HEK293 (cell line): ENCODE measurements at regions not wholly inside any gene's neighbourhood (a gene's known extent, or its start where the extent isn't known, plus 50 kb on each side); places are given as distances from the start of the nearest gene placed in this dataset.
A peak's percentile ranks its signal among the peaks of the same experiment; 100 is the strongest.

Experiments
- CTCF ChIA-PET: fragments of 350-600 bp; formaldehyde crosslinking; extraction: SDS; loops from one replicate; lab custom pipeline; 2021; ENCODE audit warnings: antibody characterized with exemption; lab: Yijun Ruan, JAX
- POLR2A ChIA-PET: fragments of 300-600 bp; formaldehyde crosslinking; extraction: SDS; loops from one replicate; lab custom pipeline; 2020; ENCODE audit warnings: antibody characterized with exemption, inconsistent platforms; lab: Yijun Ruan, JAX
- H3K27ac ChIP-seq: fragments of 200-500 bp; sonication (Bioruptor generic); 2 replicates; pipeline ENCODE4 v1.5.1; 2014; ENCODE audit warnings: low read depth, low read length, control low read depth, inconsistent platforms; ENCODE audit errors: extremely low read depth
- H3K36me3 ChIP-seq, 2 experiments: fragments of 200-500 bp in 1 of 2; sonication (Bioruptor generic) in 1 of 2; 1 replicate in 1 of 2; 2 replicates in 1 of 2; pipeline ENCODE4 v1.5.1; 2014 to 2017; ENCODE audit warnings: inconsistent platforms in 2 of 2, low read length in 2 of 2; ENCODE audit not compliant: control insufficient read depth in 2 of 2, insufficient read depth in 1 of 2
- H3K4me1 ChIP-seq: fragments of 200-500 bp; sonication (Bioruptor generic); 2 replicates; pipeline ENCODE4 v1.5.1; 2014; ENCODE audit warnings: mild to moderate bottlenecking, low read length, inconsistent platforms; ENCODE audit not compliant: control insufficient read depth, insufficient read depth
- H3K4me3 ChIP-seq: 2 replicates; pipeline ENCODE4 v1.5.1; 2011; ENCODE audit warnings: low read depth, mild to moderate bottlenecking, control low read depth, low read length, moderate library complexity
- H3K9me3 ChIP-seq: fragments of 200-500 bp; sonication (Bioruptor generic); 2 replicates; pipeline ENCODE4 v1.5.1; 2014; ENCODE audit warnings: low read depth, low read length, inconsistent platforms; ENCODE audit not compliant: control insufficient read depth, insufficient read depth
- GFI1B ChIP-seq: fragments of 450-650 bp; formaldehyde crosslinking; IDR thresholded peaks from 2 replicates; pipeline ENCODE4 v1.5.1; 2016; ENCODE audit warnings: missing biosample characterization, missing genetic modification characterization
- GLI4 ChIP-seq: fragments of 450-650 bp; formaldehyde crosslinking; IDR thresholded peaks from 2 replicates; pipeline ENCODE4 v1.5.1; 2016; ENCODE audit warnings: missing biosample characterization, missing genetic modification characterization
- KLF8 ChIP-seq: fragments of 450-650 bp; formaldehyde crosslinking; IDR thresholded peaks from 2 replicates; pipeline ENCODE4 v1.5.1; 2016; ENCODE audit warnings: missing biosample characterization, missing genetic modification characterization
- KLF9 ChIP-seq: fragments of 450-650 bp; formaldehyde crosslinking; IDR thresholded peaks from 2 replicates; pipeline ENCODE4 v1.5.1; 2016; ENCODE audit warnings: missing biosample characterization, missing genetic modification characterization, low read depth
- OVOL3 ChIP-seq: fragments of 450-650 bp; formaldehyde crosslinking; IDR thresholded peaks from 2 replicates; pipeline ENCODE4 v1.5.1; 2016; ENCODE audit warnings: missing biosample characterization, missing genetic modification characterization
- SCRT2 ChIP-seq: fragments of 450-650 bp; formaldehyde crosslinking; IDR thresholded peaks from 2 replicates; pipeline ENCODE4 v1.5.1; 2016; ENCODE audit warnings: missing biosample characterization, missing genetic modification characterization
- YY1 ChIP-seq: fragments of 450-650 bp; formaldehyde crosslinking; IDR thresholded peaks from 2 replicates; pipeline ENCODE4 v1.5.1; 2018; ENCODE audit warnings: missing biosample characterization, missing genetic modification characterization
- ZBTB20 ChIP-seq: fragments of 450-650 bp; formaldehyde crosslinking; IDR thresholded peaks from 2 replicates; pipeline ENCODE4 v1.5.1; 2016; ENCODE audit warnings: missing biosample characterization, missing genetic modification characterization
- ZBTB26 ChIP-seq: fragments of 450-650 bp; formaldehyde crosslinking; optimal IDR thresholded peaks from 2 replicates; pipeline ENCODE3; 2016; ENCODE audit warnings: missing biosample characterization, mild to moderate bottlenecking, missing genetic modification characterization
- ZBTB8A ChIP-seq: fragments of 450-650 bp; formaldehyde crosslinking; IDR thresholded peaks from 2 replicates; pipeline ENCODE4 v1.5.1; 2016; ENCODE audit warnings: missing biosample characterization, missing genetic modification characterization
- ZNF10 ChIP-seq: fragments of 450-650 bp; formaldehyde crosslinking; IDR thresholded peaks from 2 replicates; pipeline ENCODE4 v1.5.1; 2017; ENCODE audit warnings: missing biosample characterization, missing genetic modification characterization
- ZNF146 ChIP-seq: fragments of 450-650 bp; formaldehyde crosslinking; IDR thresholded peaks from 2 replicates; pipeline ENCODE4 v1.5.1; 2016; ENCODE audit warnings: missing biosample characterization, missing genetic modification characterization
- ZNF174 ChIP-seq: fragments of 450-650 bp; formaldehyde crosslinking; IDR thresholded peaks from 2 replicates; pipeline ENCODE4 v1.5.0; 2017; ENCODE audit warnings: missing biosample characterization, mild to moderate bottlenecking, missing genetic modification characterization
- ZNF18 ChIP-seq: fragments of 450-650 bp; formaldehyde crosslinking; IDR thresholded peaks from 2 replicates; pipeline ENCODE4 v1.5.1; 2016; ENCODE audit warnings: missing biosample characterization, missing genetic modification characterization
- ZNF211 ChIP-seq: fragments of 450-650 bp; formaldehyde crosslinking; IDR thresholded peaks from 2 replicates; pipeline ENCODE4 v1.5.1; 2016; ENCODE audit warnings: low read depth, missing biosample characterization, missing genetic modification characterization
- ZNF266 ChIP-seq: fragments of 450-650 bp; formaldehyde crosslinking; IDR thresholded peaks from 2 replicates; pipeline ENCODE4 v1.5.1; 2016; ENCODE audit warnings: missing biosample characterization, missing genetic modification characterization, low read depth
- ZNF585B ChIP-seq: fragments of 450-650 bp; formaldehyde crosslinking; IDR thresholded peaks from 2 replicates; pipeline ENCODE4 v1.5.1; 2016; ENCODE audit warnings: missing biosample characterization, missing genetic modification characterization
- ZNF596 ChIP-seq: fragments of 450-650 bp; IDR thresholded peaks from 2 replicates; pipeline ENCODE4 v1.5.0; 2018; ENCODE audit warnings: missing biosample characterization, mild to moderate bottlenecking, missing genetic modification characterization, moderate library complexity
- ZNF645 ChIP-seq: fragments of 450-650 bp; formaldehyde crosslinking; IDR thresholded peaks from 2 replicates; pipeline ENCODE4; 2016; ENCODE audit warnings: missing biosample characterization, missing genetic modification characterization
- ZNF654 ChIP-seq: fragments of 450-650 bp; formaldehyde crosslinking; IDR thresholded peaks from 2 replicates; pipeline ENCODE4 v1.5.1; 2016; ENCODE audit warnings: low read depth, missing biosample characterization, missing genetic modification characterization
- ZNF660 ChIP-seq: fragments of 450-650 bp; IDR thresholded peaks from 2 replicates; pipeline ENCODE4 v1.5.1; 2018; ENCODE audit warnings: missing biosample characterization, mild to moderate bottlenecking, missing genetic modification characterization
- ZNF664 ChIP-seq: fragments of 450-650 bp; formaldehyde crosslinking; IDR thresholded peaks from 2 replicates; pipeline ENCODE4 v1.5.1; 2016; ENCODE audit warnings: missing biosample characterization, missing genetic modification characterization
- ZNF670 ChIP-seq: fragments of 450-650 bp; formaldehyde crosslinking; IDR thresholded peaks from 2 replicates; pipeline ENCODE4 v1.5.1; 2016; ENCODE audit warnings: missing biosample characterization, missing genetic modification characterization, low read depth
- ZNF692 ChIP-seq: fragments of 450-650 bp; formaldehyde crosslinking; IDR thresholded peaks from 2 replicates; pipeline ENCODE4 v1.5.1; 2016; ENCODE audit warnings: missing biosample characterization, missing genetic modification characterization
- ZNF707 ChIP-seq: fragments of 450-650 bp; formaldehyde crosslinking; IDR thresholded peaks from 2 replicates; pipeline ENCODE4 v1.5.1; 2016; ENCODE audit warnings: missing biosample characterization, missing genetic modification characterization
- ZSCAN23 ChIP-seq: fragments of 450-650 bp; formaldehyde crosslinking; IDR thresholded peaks from 2 replicates; pipeline ENCODE4 v1.5.1; 2016; ENCODE audit warnings: missing biosample characterization, missing genetic modification characterization

GRCh38 chr6:130307752-130308361 lies 58.0 kb upstream of the TMEM200A start (continued):
- TF ChIP-seq KLF9 (tag by site-specific recombination) (no peak), ZNF146 (no peak)

- no peak overlapping the region for H3K27ac ChIP-seq
- no peaks in the 10 kb centered on the region for H3K9me3 ChIP-seq
- ChIA-PET POLR2A (no interaction called here), CTCF (interaction anchor here (0.6 to 2.1 kb wide), 3 partner anchors 12 to 392 kb away, joined by 3 to 6 read pairs (median 3); no protein-coding TSS in a partner anchor)
- H3K4me1 ChIP-seq, result no peaks in the 10 kb centered on the region
- TF ChIP-seq ZBTB26 (no peak), SCRT2 (tag by site-specific recombination) (0 out of 2 replicates have a peak, but pooled peaks have one; percentile 28), ZNF692 (tag by site-specific recombination) (no peak), GFI1B (tag by site-specific recombination) (no peak), YY1 (tag by site-specific recombination) (no peak), ZSCAN23 (no peak), ZNF645 (tag by site-specific recombination) (no peak)
- no peaks in the 10 kb centered on the region for H3K36me3 ChIP-seq
- H3K4me3 ChIP-seq, result no peak overlapping the region
Observed at GRCh38 chr6:130306377-130306776, 59.4 kb upstream of the TMEM200A start.

- Histone ChIP-seq H3K4me1 (no peaks in the 10 kb centered on the region), H3K4me3 (no peak overlapping the region), H3K36me3 (no peaks in the 10 kb centered on the region), H3K9me3 (no peaks in the 10 kb centered on the region), H3K27ac (no peak overlapping the region)
- no peak for TF ChIP-seq ZNF660 (tag by site-specific recombination)
- TF ChIP-seq ZBTB20, result no peak
- TF ChIP-seq GLI4 (tag by site-specific recombination), result no peak
- TF ChIP-seq ZNF670 (tag by site-specific recombination), result no peak
- no peak for TF ChIP-seq ZNF664 (tag by site-specific recombination)
- no peak for TF ChIP-seq ZNF18 (tag by site-specific recombination)
- TF ChIP-seq ZNF654, result no peak
- no peak for TF ChIP-seq KLF8
- no peak for TF ChIP-seq ZNF211 (tag by site-specific recombination)
- no peak for TF ChIP-seq ZNF174 (tag by site-specific recombination)
- TF ChIP-seq OVOL3 (tag by site-specific recombination), result no peak
- no peak for TF ChIP-seq ZNF596
- TF ChIP-seq ZBTB8A, result no peak
- no peak for TF ChIP-seq ZNF707 (tag by site-specific recombination)
- TF ChIP-seq ZNF10 (tag by site-specific recombination), result no peak
- TF ChIP-seq ZNF266, result no peak
- no peak for TF ChIP-seq ZNF585B (tag by site-specific recombination)
- ChIA-PET CTCF (no interaction called here), POLR2A (no interaction called here)
Observed at GRCh38 chr6:130303431-130303830, 62.4 kb upstream of the TMEM200A start.
